OCI-LY7 (cell line): ENCODE measurements at regions not wholly inside any gene's neighbourhood (a gene's known extent, or its start where the extent isn't known, plus 50 kb on each side); places are given as distances from the start of the nearest gene placed in this dataset.

Source experiments
- EZH2phosphoT487 ChIP-seq: fragments of 200-600 bp; sonication (generic); IDR thresholded peaks from 2 replicates; pipeline ENCODE4 v1.6.1; 2018; ENCODE audit warnings: low read depth, borderline replicate concordance, mild to moderate bottlenecking, mixed run types, antibody characterized with exemption, low read length, moderate library complexity, mixed read lengths
- TF ChIP-seq, protein P1 (sequence below): fragments of 200-600 bp; sonication (generic); conservative IDR thresholded peaks from 2 replicates; pipeline ENCODE4 v1.5.1; 2014; ENCODE audit warnings: mild to moderate bottlenecking, antibody characterized with exemption, low read length, moderate library complexity, mixed read lengths

DNA sequence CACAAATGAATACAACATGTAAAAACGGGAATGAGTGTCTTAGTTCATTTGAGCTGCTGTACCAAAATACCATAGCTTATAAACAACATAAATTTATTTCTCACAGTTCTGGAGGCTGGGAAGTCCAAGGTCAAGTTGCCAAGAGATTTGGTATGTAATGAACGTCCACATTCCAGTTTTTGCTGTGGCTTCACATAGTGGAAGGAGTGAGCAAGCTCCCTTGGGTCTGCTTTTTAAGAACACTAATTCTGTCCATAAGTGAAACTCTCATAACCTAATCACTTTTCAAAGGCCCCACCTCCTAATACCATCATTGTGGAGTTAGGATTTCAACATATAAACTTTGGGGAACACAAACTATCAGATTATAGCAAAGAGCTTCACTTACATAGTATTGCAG, 1189.6 kb downstream of the PCDH9 start:
- TF ChIP-seq, protein P1, sequence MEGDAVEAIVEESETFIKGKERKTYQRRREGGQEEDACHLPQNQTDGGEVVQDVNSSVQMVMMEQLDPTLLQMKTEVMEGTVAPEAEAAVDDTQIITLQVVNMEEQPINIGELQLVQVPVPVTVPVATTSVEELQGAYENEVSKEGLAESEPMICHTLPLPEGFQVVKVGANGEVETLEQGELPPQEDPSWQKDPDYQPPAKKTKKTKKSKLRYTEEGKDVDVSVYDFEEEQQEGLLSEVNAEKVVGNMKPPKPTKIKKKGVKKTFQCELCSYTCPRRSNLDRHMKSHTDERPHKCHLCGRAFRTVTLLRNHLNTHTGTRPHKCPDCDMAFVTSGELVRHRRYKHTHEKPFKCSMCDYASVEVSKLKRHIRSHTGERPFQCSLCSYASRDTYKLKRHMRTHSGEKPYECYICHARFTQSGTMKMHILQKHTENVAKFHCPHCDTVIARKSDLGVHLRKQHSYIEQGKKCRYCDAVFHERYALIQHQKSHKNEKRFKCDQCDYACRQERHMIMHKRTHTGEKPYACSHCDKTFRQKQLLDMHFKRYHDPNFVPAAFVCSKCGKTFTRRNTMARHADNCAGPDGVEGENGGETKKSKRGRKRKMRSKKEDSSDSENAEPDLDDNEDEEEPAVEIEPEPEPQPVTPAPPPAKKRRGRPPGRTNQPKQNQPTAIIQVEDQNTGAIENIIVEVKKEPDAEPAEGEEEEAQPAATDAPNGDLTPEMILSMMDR: no peak
- no peak for TF ChIP-seq EZH2phosphoT487
